Fibroblast of mammary gland (primary cell): ENCODE measurements at regions not wholly inside any gene's neighbourhood (a gene's known extent, or its start where the extent isn't known, plus 50 kb on each side); places are given as distances from the start of the nearest gene placed in this dataset.

Experiments
- DNase-seq: peaks from one replicate; pipeline ENCODE4 v3.0.0-alpha.2; 2010; ENCODE audit warnings: low read depth
- H3K4me3 ChIP-seq: 2 replicates; pipeline ENCODE4 v1.5.1; 2011; ENCODE audit warnings: low read depth, mild to moderate bottlenecking, low read length, moderate library complexity; ENCODE audit not compliant: control insufficient read depth
- TF ChIP-seq, protein P1 (sequence below): conservative IDR thresholded peaks from 2 replicates; pipeline ENCODE4 v1.5.1; 2011; ENCODE audit warnings: low read depth, low read length, inconsistent platforms; ENCODE audit not compliant: control insufficient read depth, insufficient read depth

DNA sequence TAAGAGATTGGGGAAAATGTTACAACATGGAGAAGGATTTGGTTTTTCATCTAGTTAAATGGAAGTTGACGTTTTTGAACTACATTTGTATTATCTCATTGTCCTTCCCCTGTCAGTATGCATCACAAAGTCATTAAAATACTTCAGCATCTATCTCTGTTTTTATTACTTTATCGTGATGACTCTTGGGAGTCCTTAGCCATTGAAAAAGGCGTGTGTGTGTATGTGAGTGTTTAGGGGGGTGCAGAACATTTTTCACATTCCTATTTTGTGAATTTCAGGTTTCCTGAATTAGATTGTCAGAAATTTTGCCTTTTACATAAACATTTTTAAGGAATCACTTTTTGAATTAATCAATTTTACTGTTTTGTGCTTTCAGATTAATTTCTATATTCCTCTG, 360.6 kb upstream of the SGO1 start:
- no peak overlapping the region for H3K4me3 ChIP-seq
- TF ChIP-seq, protein P1, sequence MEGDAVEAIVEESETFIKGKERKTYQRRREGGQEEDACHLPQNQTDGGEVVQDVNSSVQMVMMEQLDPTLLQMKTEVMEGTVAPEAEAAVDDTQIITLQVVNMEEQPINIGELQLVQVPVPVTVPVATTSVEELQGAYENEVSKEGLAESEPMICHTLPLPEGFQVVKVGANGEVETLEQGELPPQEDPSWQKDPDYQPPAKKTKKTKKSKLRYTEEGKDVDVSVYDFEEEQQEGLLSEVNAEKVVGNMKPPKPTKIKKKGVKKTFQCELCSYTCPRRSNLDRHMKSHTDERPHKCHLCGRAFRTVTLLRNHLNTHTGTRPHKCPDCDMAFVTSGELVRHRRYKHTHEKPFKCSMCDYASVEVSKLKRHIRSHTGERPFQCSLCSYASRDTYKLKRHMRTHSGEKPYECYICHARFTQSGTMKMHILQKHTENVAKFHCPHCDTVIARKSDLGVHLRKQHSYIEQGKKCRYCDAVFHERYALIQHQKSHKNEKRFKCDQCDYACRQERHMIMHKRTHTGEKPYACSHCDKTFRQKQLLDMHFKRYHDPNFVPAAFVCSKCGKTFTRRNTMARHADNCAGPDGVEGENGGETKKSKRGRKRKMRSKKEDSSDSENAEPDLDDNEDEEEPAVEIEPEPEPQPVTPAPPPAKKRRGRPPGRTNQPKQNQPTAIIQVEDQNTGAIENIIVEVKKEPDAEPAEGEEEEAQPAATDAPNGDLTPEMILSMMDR, result no peak
- DNase-seq, result no peak

DNA sequence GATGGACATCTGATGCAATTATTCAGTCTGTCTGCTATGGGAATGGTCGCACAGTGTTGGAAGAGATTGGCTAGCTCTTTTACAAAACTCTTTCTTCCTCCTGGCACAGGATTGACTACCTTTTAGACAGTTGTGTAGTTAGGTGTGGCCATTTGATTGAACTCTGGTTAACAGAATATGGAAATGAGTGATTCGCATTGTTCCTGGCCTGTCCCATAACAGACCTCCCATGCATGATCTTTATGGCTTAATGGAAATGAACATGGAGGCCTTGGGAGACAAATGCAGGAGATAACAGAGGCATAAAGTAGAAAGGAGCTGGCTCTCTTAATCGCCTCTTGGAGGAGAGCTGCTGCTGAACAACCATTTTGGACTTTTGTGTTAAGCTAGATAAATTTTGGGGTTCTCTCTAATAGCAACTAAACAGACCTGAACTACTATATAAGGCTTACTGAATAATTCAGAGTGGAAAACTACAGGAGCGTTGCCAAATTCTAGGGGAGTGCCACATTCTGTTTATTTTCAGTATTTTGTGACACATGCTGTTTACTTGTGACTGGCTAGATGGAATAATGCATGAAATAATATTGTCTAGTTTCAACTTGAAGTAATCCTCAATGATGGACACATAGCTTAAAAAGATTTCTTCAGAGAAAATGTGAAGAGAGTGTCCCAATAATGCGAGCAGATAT, 357.7 kb upstream of the SGO1 start:
- DNase-seq, result no peak
- no peak overlapping the region for H3K4me3 ChIP-seq
- TF ChIP-seq, protein P1, result no peak

- no peak for DNase-seq
- TF ChIP-seq, protein P1, result no peak
- H3K4me3 ChIP-seq, result no peak overlapping the region
These were observed 354.1 kb upstream of the SGO1 start for GRCh38 chr3:20540066-20540465.

DNA sequence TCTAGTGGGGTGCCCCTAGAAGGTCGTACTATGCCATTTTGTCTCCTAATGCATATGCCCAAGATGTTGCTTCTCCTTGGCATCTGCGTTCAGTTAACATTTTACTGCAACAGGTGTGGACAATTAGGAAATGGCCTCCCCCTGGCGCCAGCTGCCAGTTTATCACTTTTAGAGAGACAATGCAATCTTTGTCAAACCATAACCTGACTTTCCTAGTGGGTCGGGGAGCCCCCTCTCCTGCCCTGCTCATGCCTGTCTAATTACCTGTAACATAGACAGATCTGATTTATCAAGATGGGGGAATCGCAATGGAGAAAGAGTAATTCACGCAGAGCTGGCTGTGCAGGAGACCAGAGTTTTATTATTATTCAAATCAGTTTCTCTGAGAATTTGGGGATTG, 353.7 kb upstream of the SGO1 start:
- no peak overlapping the region for H3K4me3 ChIP-seq
- TF ChIP-seq, protein P1, result no peak
- no peak for DNase-seq

- DNase-seq, result no peak
- TF ChIP-seq, protein P1, result no peak
- H3K4me3 ChIP-seq, result no peak overlapping the region
These were observed 351.2 kb upstream of the SGO1 start for GRCh38 chr3:20537234-20537633.

DNA sequence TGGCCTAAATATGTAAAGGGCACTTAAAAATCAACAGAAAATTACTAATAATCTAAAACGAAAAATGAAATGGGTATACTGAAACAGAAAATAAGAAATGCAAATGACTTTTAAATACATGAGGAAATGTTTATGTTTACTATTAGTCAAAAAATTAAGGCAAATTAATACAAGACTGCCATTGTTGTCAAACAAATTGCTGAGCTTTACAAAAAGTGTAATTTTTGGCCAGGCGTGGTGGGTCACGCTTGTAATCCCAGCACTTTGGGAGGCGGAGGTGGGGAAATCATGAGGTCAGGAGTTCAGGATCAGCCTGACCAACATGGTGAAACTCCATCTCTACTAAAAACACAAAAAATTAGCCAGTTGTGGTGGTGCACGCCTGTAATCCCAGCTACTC, 343.9 kb upstream of the SGO1 start:
- TF ChIP-seq, protein P1, result no peak
- no peak overlapping the region for H3K4me3 ChIP-seq
- no peak for DNase-seq
